COLO829 (cell line): ENCODE measurements at regions not wholly inside any gene's neighbourhood (a gene's known extent, or its start where the extent isn't known, plus 50 kb on each side); places are given as distances from the start of the nearest gene placed in this dataset.
"Not testable (repeated sequence)": the region's sequence is repeated elsewhere in the genome, so short reads cannot be mapped to it uniquely, and the experiment has no call there.

Experiments used
- DNase-seq: peaks from one replicate; pipeline ENCODE4 v3.0.0; 2012; ENCODE audit warnings: low spot score

DNA sequence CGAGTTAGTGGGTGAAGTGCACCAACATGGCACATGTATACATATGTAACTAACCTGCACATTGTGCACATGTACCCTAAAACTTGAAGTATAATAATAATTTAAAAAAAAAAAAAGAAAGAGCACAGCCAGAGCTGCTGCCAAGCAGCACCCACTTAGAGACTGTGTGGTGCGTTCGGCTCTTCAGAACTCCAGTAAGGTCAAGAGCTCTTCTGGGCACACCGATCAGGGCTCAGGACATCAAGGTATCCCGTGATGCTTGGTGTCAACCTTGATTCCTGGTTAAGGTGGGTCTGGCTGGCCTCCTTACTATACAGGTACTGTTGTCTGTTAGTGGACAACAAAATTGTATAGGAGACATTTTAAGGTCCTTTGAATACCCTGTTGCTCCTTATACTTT is 385.7 kb upstream of the AKR1E2 start:
- DNase-seq = no peak

DNA sequence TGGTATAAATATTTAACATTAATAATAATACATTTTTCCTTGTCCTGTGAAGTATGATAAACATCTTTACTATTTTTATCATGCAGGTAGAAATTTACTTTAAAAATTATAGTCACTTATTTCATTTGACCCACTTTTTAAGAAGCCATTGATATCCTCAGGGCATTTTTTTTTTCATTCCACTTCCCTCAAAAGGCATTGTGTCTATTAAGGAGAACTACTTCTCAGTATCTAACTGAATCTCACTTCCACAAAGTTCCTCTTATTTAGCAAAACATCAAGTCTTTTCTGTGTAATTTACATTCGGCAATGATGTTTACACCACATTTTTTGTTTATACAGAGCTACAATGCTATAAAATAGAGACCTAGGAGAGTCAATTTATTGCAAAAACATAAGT is 388.2 kb upstream of the AKR1E2 start:
- DNase-seq = peak; percentile 4

DNA sequence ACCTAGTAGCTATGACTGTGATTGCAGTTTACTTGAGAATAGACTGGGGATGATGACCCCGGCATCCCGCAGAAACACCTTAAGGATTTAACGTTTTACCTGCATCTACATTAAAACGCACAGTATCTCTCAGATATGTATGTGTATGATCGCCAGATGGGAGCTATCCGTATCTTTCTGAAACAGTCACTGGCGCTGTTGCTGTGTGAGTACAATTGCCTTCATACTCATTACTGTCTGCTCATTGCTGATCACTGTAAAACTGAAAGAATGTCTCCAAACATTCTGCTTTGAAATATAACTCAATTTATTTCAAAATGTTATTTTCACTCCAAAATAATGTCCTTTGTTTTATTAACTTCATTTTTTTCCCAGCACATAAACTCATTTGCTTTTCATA is 388.9 kb upstream of the AKR1E2 start:
- no peak for DNase-seq

DNA sequence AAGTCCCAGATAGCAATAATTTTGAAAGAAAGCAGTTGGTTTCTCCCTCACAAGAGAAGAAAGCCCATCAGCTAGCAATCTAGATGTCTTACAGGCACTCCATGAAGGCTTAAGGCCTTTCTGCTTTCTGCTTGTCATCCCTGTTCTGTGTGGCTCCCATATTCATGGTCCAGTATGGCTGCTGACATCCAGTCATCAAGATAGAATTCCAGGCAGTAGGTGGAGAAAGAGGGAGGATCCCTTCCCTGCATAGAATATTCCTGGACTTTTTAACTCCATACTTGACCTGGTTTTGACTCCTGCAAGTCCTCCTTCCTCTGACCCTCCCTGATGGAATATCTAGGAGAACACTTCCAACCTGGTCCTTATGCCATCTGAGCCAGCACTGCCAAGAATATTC is 389.9 kb upstream of the AKR1E2 start:
- DNase-seq = no peak

GRCh38 chr10:4434516-4435071 is 391.4 kb upstream of the AKR1E2 start:
- no peak for DNase-seq

- DNase-seq = no peak
Measured at GRCh38 chr10:4434105-4434504, 391.9 kb upstream of the AKR1E2 start.

- DNase-seq = peak; percentile 57
Measured at GRCh38 chr10:4431114-4431863, 394.7 kb upstream of the AKR1E2 start.

DNA sequence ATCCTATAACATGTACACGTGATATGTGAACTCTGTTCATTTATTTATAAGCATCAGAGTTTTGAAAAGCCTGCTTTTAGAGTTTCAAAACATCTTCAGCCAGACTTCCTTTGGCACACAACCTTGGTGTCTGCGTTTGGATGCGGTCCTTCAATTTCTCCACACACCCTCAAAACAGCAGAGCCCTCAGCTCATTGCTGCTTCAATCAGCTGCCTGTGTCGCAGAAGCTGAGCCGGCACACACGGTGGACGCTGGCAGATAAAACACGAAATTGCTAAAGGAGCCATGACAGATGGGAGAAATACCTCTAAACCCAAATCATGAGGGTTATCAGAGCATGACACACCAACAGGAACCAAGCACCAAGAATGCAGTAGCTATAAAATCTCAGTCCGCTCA is 396.4 kb upstream of the AKR1E2 start:
- DNase-seq = no peak

DNA sequence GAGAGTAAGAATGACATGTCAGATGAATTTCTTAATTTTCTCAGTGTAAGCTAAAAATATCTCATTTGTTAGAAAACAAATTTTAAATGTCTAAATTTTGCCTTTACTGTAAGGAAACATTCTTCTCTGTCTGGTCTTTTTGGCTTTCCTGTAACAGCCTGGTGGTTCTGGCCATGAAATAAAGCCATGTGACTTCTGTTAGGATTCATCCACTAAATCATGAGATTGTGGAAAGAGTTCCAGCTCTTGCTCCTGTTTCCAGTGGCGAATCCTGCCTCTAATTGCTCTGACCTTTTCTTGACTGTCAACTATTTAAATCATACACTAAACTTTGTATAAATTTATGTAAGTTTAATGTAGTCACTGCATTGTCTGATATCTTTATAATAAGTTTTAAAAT is 398.5 kb upstream of the AKR1E2 start:
- no peak for DNase-seq

DNA sequence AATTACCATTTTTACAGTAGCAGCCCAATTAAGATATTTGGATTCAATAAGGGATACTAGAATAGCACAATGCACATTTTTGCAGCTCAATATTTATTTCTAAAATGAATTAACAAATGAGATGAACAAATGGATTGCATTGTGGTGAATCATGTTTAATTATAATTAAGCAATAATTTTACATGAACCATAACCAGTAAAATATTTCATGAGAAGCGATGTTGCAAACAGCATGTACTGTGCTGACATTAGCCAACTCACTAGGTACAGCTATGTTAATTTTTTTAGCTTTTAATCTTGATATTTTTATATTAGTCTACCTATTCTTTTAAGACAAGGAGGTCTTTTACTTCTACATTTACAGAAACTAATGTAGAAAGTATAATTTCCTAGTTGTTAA is 399.1 kb upstream of the AKR1E2 start:
- no peak for DNase-seq

DNA sequence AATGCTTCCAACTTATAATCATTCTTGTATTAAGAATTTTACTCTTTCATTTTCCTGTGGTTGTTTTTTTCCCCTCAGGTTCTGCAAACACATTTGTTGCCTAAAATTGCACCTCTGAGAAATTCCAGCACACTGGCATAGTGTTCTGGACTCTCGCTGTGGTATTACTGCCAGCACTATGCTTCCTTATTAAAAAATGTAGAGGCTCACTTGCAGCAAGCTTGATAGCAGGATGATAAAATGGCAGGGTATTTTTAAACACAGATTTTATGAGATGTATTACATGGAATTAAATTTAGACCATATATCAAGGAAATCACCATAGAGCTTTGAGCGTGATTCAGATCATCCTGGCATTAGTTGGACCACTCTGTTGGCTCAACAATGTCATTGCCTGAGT is 416.7 kb upstream of the AKR1E2 start:
- DNase-seq = no peak

DNA sequence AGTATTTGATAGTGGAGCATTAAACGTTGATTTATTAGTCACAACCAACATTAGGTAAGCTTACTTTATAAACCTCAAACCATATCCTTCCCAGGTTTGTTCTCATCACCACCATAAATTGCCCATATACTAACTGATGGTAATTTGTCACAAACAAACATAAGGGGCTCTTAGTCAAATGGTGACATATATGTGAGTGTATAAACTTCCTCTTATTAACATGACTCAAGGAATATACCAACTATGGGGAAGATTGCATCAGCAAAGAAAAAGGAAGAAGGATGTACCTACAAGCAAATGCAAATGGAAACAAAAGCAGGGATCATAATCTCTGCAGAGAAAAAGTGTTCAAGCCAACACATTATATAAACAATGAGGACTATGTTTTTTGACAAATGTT is 418.2 kb upstream of the AKR1E2 start:
- peak; percentile 1 for DNase-seq

- DNase-seq = no peak
Measured at GRCh38 chr10:4405828-4406227, 420.2 kb upstream of the AKR1E2 start.

DNA sequence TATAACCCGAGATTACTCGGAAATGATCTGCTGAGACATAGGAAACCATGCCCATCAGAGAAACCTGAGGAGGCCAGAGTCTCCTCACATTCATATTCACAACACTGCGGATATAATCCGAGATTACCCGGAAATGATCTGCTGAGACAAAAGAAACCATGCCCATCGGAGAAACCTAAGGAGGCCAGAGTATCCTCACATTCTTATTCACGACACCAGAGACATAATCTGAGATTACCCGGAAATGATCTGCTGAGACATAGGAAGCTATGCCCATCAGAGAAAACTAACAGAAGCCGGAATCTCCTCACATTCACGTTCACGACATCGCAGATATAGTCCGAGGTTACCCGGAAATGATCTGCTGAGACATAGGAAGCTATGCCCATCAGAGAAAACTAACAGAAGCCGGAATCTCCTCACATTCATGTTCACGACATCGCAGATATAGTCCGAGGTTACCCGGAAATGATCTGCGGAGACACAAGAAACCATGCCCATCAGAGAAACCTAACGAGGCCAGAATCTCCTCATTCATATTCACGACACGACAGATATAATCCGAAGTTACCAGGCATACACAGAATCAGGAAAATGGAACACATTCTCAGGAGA is 422.3 kb upstream of the AKR1E2 start:
- DNase-seq = no peak

GRCh38 chr10:4401080-4401479 is 424.9 kb upstream of the AKR1E2 start:
- not testable (repeated sequence) for DNase-seq

DNA sequence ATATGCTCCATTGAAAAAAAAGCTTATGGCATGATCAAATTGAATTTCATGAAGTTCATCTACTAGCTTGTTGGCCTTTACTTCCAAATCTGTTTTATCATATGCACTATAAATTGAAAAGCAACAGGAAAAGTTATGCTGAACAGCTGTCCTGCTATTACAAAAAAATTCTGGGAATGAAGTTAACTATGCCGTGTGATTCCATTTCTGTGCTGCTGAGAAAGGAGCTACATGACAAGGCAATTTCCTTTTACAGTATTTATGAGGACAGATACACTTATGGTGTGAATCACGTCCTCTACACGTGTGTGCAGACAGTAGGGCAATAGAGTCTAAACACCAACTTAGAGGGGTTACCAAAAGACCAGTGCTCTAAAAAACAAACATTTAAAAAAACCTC is 426.5 kb upstream of the AKR1E2 start:
- DNase-seq = no peak

DNA sequence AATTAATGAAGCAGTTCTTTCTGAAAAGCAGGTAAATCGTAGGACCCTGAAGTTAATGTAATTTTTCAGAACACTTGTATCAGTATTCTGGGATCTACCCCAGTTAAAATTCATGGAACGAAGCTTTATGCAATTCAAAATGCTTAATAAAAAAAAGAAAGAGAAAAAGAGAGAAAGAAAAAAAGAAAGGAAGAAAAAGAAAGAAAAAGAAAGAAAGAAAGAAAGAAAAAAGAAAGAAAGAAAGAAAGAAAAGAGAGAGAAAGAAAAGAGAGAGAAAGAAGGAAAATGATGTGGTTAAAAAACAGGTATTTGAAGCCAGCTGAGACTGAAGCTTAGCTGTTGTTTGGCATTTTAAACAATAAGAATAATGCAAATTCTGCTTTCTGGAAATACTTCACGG is 427.4 kb upstream of the AKR1E2 start:
- DNase-seq = no peak

GRCh38 chr10:4397337-4397736 is 428.7 kb upstream of the AKR1E2 start:
- no peak for DNase-seq

- DNase-seq = no peak
Measured at GRCh38 chr10:4396401-4397283, 429.4 kb upstream of the AKR1E2 start.

DNA sequence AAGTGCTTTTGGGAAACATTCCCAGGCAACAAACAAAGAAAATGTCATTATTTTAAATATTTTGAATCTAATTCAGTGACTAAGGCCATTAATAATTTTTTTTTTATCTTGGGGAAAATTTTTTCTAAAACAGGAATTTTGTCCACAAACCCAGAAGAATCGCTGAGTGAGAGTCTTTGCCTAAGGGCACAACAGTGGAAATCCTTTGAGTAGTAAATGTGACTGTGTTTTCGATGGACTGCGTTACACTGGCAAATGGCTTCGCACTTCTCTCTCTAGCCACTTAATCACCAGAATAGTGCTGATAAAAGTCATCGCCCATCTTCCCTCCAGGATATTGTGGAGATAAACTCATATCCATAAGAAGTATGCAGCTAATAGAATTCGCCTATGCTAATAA is 430.3 kb upstream of the AKR1E2 start:
- DNase-seq = no peak

- DNase-seq = not testable (repeated sequence)
Measured at GRCh38 chr10:4394455-4394854, 431.6 kb upstream of the AKR1E2 start.

DNA sequence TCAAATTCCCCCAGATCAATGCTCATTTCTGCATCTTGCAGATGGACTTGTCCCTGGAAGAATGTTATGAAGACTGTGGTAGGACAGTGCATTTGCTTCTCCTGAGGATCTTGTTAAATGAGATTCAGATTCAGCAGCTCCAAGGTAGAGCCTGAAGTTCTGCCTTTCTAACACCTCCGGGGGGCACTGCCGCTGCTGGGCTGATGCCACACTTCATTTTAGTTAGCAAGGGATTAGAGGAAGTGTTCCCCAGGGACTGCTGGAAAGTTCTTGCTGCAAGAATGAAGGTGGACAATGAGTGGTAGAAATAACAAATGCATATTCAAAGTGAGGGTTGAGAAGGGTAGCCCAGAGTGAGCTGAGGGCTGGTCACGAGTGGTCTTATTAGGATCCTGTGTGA is 434.3 kb upstream of the AKR1E2 start:
- no peak for DNase-seq

GRCh38 chr10:4390219-4390618 is 435.8 kb upstream of the AKR1E2 start:
- no peak for DNase-seq
